Jurkat, Clone E6-1 (cell line): ENCODE measurements at regions not wholly inside any gene's neighbourhood (a gene's known extent, or its start where the extent isn't known, plus 50 kb on each side); places are given as distances from the start of the nearest gene placed in this dataset.
"Not testable (repeated sequence)": the region's sequence is repeated elsewhere in the genome, so short reads cannot be mapped to it uniquely, and the experiment has no call there.

Experiments
- DNase-seq: peaks from one replicate; pipeline ENCODE4 v3.0.0-alpha.2; 2011; ENCODE audit warnings: low read depth, low spot score
- H3K4me3 ChIP-seq: 2 replicates; pipeline ENCODE4 v1.5.1; 2011; ENCODE audit warnings: mild to moderate bottlenecking, low read length, control low read depth, moderate library complexity

DNA sequence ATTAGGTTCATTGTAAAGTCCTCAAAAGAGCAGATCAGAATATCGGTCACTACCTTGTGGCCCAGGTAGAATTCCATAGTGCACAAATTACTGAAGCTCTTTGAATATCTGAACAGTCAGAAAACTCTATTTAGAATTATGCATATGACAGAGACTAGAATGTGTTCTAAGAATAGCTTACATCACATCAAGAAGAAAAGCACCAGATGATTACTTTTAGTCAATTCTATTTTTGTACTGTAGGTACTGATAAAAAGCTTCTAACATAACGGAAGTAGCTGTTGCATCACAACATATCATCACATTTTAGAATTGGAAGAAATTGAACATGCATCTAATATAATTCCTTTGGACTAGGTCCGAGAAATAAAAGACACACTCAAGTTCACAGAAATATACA lies 946.6 kb upstream of the ARRDC3 start:
- no peak overlapping the region for H3K4me3 ChIP-seq
- DNase-seq = no peak

- no peak for DNase-seq
- no peak overlapping the region for H3K4me3 ChIP-seq
These were observed 945.6 kb upstream of the ARRDC3 start for GRCh38 chr5:92328584-92329259.

GRCh38 chr5:92320446-92320845 lies 937.3 kb upstream of the ARRDC3 start:
- DNase-seq = no peak
- no peak overlapping the region for H3K4me3 ChIP-seq

DNA sequence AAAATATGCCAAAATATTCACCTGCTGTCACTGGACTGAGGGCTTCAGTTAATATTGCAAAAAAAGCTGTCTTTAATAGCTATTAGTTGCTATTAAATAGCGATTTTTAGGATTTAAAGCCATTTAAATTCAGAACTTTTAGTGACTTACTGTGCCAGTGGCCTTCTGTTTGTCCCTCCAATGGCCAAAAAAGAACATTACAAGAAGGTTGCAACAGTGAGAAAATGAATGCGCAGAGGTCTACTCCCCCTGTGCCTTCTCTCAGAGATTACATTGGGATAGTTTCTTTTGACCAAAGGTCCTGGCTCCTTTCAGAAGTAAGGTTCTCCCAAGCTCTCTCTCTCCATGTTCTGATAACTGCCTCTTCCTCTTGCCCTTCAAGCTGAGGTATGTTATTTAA lies 930.3 kb upstream of the ARRDC3 start:
- no peak for DNase-seq
- H3K4me3 ChIP-seq = no peak overlapping the region

GRCh38 chr5:92309336-92309991 lies 926.3 kb upstream of the ARRDC3 start:
- no peak overlapping the region for H3K4me3 ChIP-seq
- DNase-seq = peak; percentile 7

DNA sequence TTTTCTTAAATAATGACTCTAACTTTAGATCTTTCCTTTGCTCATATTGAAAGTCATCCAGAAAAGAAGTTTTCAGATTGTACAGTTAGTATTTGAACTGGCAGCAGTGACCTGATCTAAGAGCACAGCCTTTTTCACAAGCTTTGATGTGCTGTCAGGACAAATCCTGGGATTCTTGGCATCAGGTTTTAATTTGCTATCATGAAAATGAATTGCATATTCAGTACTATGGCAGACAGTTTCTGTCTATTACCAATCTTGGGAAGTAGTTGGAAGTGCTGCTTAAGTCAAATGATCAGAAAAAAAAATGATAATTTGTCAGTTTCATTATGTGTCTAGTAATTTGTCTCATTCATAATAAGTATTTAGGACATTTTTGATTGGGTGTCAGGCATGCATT lies 925.6 kb upstream of the ARRDC3 start:
- no peak for DNase-seq
- H3K4me3 ChIP-seq = no peak overlapping the region

DNA sequence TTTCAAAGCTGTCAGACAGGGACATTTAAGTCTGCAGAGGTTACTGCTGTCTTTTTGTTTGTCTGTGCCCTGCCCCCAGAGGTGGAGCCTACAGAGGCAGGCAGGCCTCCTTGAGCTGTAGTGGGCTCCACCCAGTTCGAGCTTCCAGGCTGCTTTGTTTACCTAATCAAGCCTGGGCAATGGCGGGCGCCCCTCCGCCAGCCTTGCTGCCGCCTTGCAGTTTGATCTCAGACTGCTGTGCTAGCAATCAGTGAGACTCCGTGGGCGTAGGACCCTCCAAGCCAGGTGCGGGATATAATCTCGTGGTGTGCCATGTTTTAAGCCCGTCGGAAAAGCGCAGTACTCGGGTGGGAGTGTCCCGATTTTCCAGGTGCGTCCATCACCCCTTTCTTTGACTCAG lies 919.2 kb upstream of the ARRDC3 start:
- DNase-seq, H3K4me3 ChIP-seq: not testable (repeated sequence)

DNA sequence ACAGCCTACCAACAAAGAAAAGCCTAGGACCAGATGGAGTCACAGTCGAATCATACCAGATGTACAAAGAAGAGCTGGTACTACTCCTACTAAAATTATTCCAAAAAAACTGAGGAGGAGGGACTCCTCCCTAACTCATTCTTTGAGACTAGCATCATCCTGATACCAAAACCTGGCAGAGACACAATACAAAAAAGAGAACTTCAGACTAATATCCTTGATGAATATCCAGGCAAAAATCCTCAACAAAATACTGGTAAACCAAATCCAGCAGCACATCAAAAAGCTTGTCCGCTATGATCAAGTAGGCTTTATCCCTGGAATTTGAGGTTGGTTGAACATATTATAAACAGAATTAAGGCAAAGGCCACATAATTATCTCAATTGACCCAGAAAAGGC lies 900.4 kb upstream of the ARRDC3 start:
- DNase-seq = no peak
- H3K4me3 ChIP-seq = no peak overlapping the region

DNA sequence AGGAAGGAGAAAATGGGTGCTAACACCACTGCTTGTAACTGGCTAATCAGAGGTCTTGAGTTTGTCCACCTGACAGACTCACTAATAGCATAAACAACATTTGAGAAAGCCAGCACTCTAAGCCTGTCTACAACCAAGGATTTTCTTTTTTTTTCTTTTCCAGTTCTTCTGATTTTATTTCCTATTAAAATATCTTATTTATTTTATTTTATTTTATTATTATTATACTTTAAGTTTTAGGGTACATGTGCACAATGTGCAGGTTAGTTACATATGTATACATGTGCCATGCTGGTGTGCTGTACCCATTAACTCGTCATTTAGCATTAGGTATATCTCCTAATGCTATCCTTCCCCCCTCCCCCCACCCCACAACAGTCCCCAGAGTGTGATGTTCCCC lies 888.6 kb upstream of the ARRDC3 start:
- H3K4me3 ChIP-seq, DNase-seq: not testable (repeated sequence)

- no peak overlapping the region for H3K4me3 ChIP-seq
- DNase-seq = no peak
These were observed 885.2 kb upstream of the ARRDC3 start for GRCh38 chr5:92268343-92268742.

GRCh38 chr5:92267830-92268229 lies 884.7 kb upstream of the ARRDC3 start:
- DNase-seq = no peak
- H3K4me3 ChIP-seq = no peak overlapping the region

DNA sequence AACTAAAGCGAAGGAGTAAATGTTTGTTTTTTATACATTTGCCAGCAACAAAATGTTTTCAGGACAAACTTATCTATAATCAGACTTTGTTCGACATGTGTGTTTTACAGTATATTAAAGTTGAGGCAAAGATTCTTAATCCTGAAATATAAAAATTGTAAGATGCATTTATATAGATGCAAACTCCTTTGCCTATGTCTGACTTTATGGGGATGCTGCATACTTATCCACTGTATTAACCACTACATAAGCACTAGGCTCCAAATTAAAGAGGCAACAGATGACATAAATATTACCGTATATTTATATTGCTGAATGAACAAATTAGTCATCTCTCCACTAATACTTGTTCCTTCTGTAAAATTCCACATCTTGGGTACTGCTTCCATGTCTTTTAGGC lies 882.7 kb upstream of the ARRDC3 start:
- DNase-seq = no peak
- H3K4me3 ChIP-seq = no peak overlapping the region

- not testable (repeated sequence) for DNase-seq
These were observed 872.5 kb upstream of the ARRDC3 start for GRCh38 chr5:92255605-92256004.

DNA sequence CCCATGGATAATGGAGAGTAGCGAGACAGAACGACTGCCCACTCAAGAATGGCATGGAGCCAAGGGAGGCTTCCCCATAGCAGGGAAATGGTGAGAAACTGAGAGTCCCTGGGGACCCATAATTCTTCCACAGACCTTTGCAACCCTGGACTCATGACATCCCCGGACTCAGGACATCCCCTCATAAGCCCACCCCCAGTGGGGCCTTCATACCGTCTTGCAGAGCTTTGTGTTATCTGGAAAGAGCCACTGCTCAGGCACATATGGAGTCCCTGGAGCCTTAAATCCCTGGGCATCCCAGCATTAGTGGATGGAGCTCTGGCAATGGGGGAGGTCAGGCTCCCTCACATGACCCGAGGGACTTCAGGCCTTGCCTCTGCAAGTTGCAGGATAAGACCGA lies 865.4 kb upstream of the ARRDC3 start:
- H3K4me3 ChIP-seq = no peak overlapping the region
- no peak for DNase-seq

More at GRCh38 chr5:92255605-92256004, 872.5 kb upstream of the ARRDC3 start:
- not testable (repeated sequence) for H3K4me3 ChIP-seq

DNA sequence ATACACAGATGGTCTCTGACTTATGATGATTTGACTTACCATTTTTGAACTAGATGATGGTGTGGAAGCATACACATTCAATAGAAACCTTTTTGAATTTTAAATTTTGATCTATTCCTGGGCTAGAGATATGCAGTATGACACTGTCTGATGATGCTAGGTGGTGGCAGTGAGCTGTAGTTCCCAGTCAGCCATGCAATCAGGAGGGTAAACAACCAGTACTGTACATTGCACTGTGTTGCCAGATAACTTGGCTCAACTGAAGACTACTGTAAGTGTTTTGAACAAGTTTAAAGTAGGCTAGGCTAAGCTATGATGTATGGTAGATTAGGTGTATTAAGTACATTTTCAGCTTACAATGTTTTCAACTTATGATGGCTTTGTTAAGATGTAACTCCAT lies 859.1 kb upstream of the ARRDC3 start:
- DNase-seq = no peak
- no peak overlapping the region for H3K4me3 ChIP-seq

- no peak overlapping the region for H3K4me3 ChIP-seq
- DNase-seq = no peak
These were observed 854.8 kb upstream of the ARRDC3 start for GRCh38 chr5:92237896-92238295.

- no peak for DNase-seq
- no peak overlapping the region for H3K4me3 ChIP-seq
These were observed 839.3 kb upstream of the ARRDC3 start for GRCh38 chr5:92222449-92222848.

- not testable (repeated sequence) for H3K4me3 ChIP-seq, DNase-seq
These were observed 833.7 kb upstream of the ARRDC3 start for GRCh38 chr5:92216852-92217251.

DNA sequence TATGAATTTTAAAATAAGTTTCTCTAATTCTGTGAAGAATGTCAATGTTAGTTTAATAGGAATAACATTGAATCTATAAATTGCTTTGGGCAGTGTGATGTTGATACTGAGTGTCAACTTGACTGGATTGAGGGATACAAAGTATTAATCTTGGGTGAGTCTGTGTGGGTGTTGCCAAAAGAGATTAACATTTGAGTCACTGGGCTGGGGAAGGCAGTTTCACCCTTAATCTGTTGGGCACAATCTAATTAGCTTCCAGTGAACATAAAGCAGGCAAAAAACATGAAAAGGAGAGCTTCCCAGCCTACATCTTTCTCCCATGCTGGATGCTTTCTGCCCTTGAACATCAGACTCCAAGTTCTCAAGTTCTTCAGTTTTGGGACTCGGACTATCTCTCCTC lies 832.0 kb upstream of the ARRDC3 start:
- H3K4me3 ChIP-seq = no peak overlapping the region
- no peak for DNase-seq

- no peak for DNase-seq
- no peak overlapping the region for H3K4me3 ChIP-seq
These were observed 825.1 kb upstream of the ARRDC3 start for GRCh38 chr5:92208265-92208664.

- no peak for DNase-seq
- no peak overlapping the region for H3K4me3 ChIP-seq
These were observed 824.0 kb upstream of the ARRDC3 start for GRCh38 chr5:92207151-92207550.
